Astrocyte (in vitro differentiated cells and primary cell): ENCODE measurements at regions not wholly inside any gene's neighbourhood (a gene's known extent, or its start where the extent isn't known, plus 50 kb on each side); places are given as distances from the start of the nearest gene placed in this dataset.

Experiments
- DNase-seq: peaks from one replicate; pipeline ENCODE4 v3.0.0-alpha.2; 2010; ENCODE audit warnings: low read depth
- FAIRE-seq: peaks from 2 replicates; lab custom pipeline; 2011; peaks lifted over from hg19 to GRCh38; lab: Jason Lieb, UNC
- H2AFZ ChIP-seq: 2 replicates; pipeline ENCODE4 v1.6.0; 2012; ENCODE audit warnings: low read depth, low read length, inconsistent platforms
- H3K27ac ChIP-seq: 2 replicates; pipeline ENCODE4 v1.5.1; 2011; ENCODE audit warnings: low read depth, low read length, inconsistent platforms
- H3K27me3 ChIP-seq: 2 replicates; pipeline ENCODE4 v1.6.0; 2011; ENCODE audit warnings: low read length, inconsistent platforms; ENCODE audit not compliant: insufficient read depth
- H3K36me3 ChIP-seq: 2 replicates; pipeline ENCODE4 v1.5.1; 2011; ENCODE audit warnings: low read length, inconsistent platforms; ENCODE audit not compliant: insufficient read depth
- H3K4me1 ChIP-seq: 2 replicates; pipeline ENCODE4 v1.5.1; 2011; ENCODE audit warnings: low read length, inconsistent platforms; ENCODE audit not compliant: insufficient read depth
- H3K4me2 ChIP-seq: 2 replicates; pipeline ENCODE4 v1.6.0; 2012; ENCODE audit warnings: low read length, inconsistent platforms
- H3K4me3 ChIP-seq: 2 replicates; pipeline ENCODE4 v1.5.1; 2011; ENCODE audit warnings: low read depth, mild to moderate bottlenecking, low read length, inconsistent platforms; ENCODE audit not compliant: insufficient read depth
- H3K79me2 ChIP-seq: 2 replicates; pipeline ENCODE4 v1.6.0; 2012; ENCODE audit warnings: mild to moderate bottlenecking, low read length, inconsistent platforms; ENCODE audit not compliant: insufficient read depth
- H3K9ac ChIP-seq: 2 replicates; pipeline ENCODE4 v1.6.0; 2012; ENCODE audit warnings: mild to moderate bottlenecking, low read length, inconsistent platforms
- H3K9me3 ChIP-seq: 2 replicates; pipeline ENCODE4 v1.5.1; 2012; ENCODE audit warnings: low read depth, mild to moderate bottlenecking, low read length, inconsistent platforms; ENCODE audit not compliant: insufficient read depth
- H4K20me1 ChIP-seq: 2 replicates; pipeline ENCODE4 v1.6.0; 2012; ENCODE audit warnings: low read length, inconsistent platforms; ENCODE audit not compliant: insufficient read depth
- H3K27ac Mint-ChIP-seq: one replicate; pipeline ENCODE4 v1.8.0; 2021; ENCODE audit warnings: mild to moderate bottlenecking, mixed read lengths; ENCODE audit not compliant: unreplicated experiment
- H3K27me3 Mint-ChIP-seq: one replicate; pipeline ENCODE4 v1.8.0; 2021; ENCODE audit warnings: low read depth, mixed read lengths; ENCODE audit not compliant: unreplicated experiment
- H3K36me3 Mint-ChIP-seq: one replicate; pipeline ENCODE4 v1.8.0; 2021; ENCODE audit warnings: low read depth, mixed read lengths; ENCODE audit not compliant: unreplicated experiment
- H3K4me1 Mint-ChIP-seq: one replicate; pipeline ENCODE4 v1.8.0; 2021; ENCODE audit warnings: low read depth, mixed read lengths; ENCODE audit not compliant: unreplicated experiment
- H3K4me3 Mint-ChIP-seq: one replicate; pipeline ENCODE4 v1.8.0; 2021; ENCODE audit warnings: mild to moderate bottlenecking, moderate library complexity, mixed read lengths; ENCODE audit not compliant: unreplicated experiment
- H3K9me3 Mint-ChIP-seq: one replicate; pipeline ENCODE4 v1.8.0; 2021; ENCODE audit warnings: mild to moderate bottlenecking, mixed read lengths; ENCODE audit not compliant: unreplicated experiment
- EZH2 ChIP-seq: IDR thresholded peaks from 2 replicates; pipeline ENCODE4 v1.6.1; 2012; ENCODE audit warnings: mild to moderate bottlenecking, low read length, inconsistent platforms; ENCODE audit not compliant: insufficient read depth
- TF ChIP-seq, protein P1 (sequence below): IDR thresholded peaks from 2 replicates; pipeline ENCODE4 v1.5.1; 2011; ENCODE audit warnings: low read depth, mild to moderate bottlenecking, inconsistent platforms, low read length, moderate library complexity; ENCODE audit not compliant: insufficient read depth

- Histone ChIP-seq H3K4me3 (no peak overlapping the region), H3K27me3 (no peaks in the 10 kb centered on the region), H3K27ac (no peak overlapping the region), H3K4me2 (no peak overlapping the region), H2AFZ (no peak overlapping the region), H3K9me3 (no peaks in the 10 kb centered on the region), H3K9ac (no peak overlapping the region), H3K79me2 (no peaks in the 10 kb centered on the region), H3K4me1 (peaks cover 3% of the 10 kb centered on the region), H4K20me1 (no peaks in the 10 kb centered on the region), H3K36me3 (no peaks in the 10 kb centered on the region)
- Mint-ChIP-seq H3K36me3 (no peaks in the 10 kb centered on the region), H3K9me3 (no peaks in the 10 kb centered on the region), H3K4me3 (no peak overlapping the region), H3K27ac (no peak overlapping the region), H3K27me3 (peaks cover 3% of the 10 kb centered on the region), H3K4me1 (peaks cover 7% of the 10 kb centered on the region)
- FAIRE-seq (no peak), DNase-seq (no peak)
- TF ChIP-seq EZH2: no peak
- TF ChIP-seq, protein P1, sequence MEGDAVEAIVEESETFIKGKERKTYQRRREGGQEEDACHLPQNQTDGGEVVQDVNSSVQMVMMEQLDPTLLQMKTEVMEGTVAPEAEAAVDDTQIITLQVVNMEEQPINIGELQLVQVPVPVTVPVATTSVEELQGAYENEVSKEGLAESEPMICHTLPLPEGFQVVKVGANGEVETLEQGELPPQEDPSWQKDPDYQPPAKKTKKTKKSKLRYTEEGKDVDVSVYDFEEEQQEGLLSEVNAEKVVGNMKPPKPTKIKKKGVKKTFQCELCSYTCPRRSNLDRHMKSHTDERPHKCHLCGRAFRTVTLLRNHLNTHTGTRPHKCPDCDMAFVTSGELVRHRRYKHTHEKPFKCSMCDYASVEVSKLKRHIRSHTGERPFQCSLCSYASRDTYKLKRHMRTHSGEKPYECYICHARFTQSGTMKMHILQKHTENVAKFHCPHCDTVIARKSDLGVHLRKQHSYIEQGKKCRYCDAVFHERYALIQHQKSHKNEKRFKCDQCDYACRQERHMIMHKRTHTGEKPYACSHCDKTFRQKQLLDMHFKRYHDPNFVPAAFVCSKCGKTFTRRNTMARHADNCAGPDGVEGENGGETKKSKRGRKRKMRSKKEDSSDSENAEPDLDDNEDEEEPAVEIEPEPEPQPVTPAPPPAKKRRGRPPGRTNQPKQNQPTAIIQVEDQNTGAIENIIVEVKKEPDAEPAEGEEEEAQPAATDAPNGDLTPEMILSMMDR: no peak
Observed at GRCh38 chr6:6884193-6884627, 223.6 kb upstream of the RREB1 start.

GRCh38 chr6:6884916-6885315 is 222.8 kb upstream of the RREB1 start:
- H3K4me1 Mint-ChIP-seq: peaks cover 1% of the 10 kb centered on the region
- TF ChIP-seq EZH2: no peak
- TF ChIP-seq, protein P1: no peak
- H4K20me1 ChIP-seq: no peaks in the 10 kb centered on the region
- no peaks in the 10 kb centered on the region for H3K36me3 Mint-ChIP-seq
- DNase-seq (no peak), FAIRE-seq (no peak)
- no peaks in the 10 kb centered on the region for H3K27me3 ChIP-seq
- H3K4me2 ChIP-seq: no peak overlapping the region
- H3K9me3 ChIP-seq: no peaks in the 10 kb centered on the region
- H2AFZ ChIP-seq: no peak overlapping the region
- no peak overlapping the region for H3K4me3 Mint-ChIP-seq
- no peak overlapping the region for H3K27ac ChIP-seq
- no peak overlapping the region for H3K27ac Mint-ChIP-seq
- H3K36me3 ChIP-seq: no peaks in the 10 kb centered on the region
- H3K27me3 Mint-ChIP-seq: peaks cover 3% of the 10 kb centered on the region
- H3K9me3 Mint-ChIP-seq: no peaks in the 10 kb centered on the region
- H3K4me1 ChIP-seq: no peaks in the 10 kb centered on the region
- no peaks in the 10 kb centered on the region for H3K79me2 ChIP-seq
- H3K4me3 ChIP-seq: no peak overlapping the region
- no peak overlapping the region for H3K9ac ChIP-seq

- Histone ChIP-seq H3K4me1 (no peaks in the 10 kb centered on the region), H3K27me3 (no peaks in the 10 kb centered on the region), H3K36me3 (no peaks in the 10 kb centered on the region), H3K9me3 (no peaks in the 10 kb centered on the region), H3K4me2 (no peak overlapping the region), H3K9ac (no peak overlapping the region), H2AFZ (no peak overlapping the region), H4K20me1 (no peaks in the 10 kb centered on the region), H3K79me2 (no peaks in the 10 kb centered on the region), H3K4me3 (no peak overlapping the region), H3K27ac (no peak overlapping the region)
- Mint-ChIP-seq H3K27ac (no peak overlapping the region), H3K4me3 (no peak overlapping the region), H3K4me1 (no peaks in the 10 kb centered on the region), H3K36me3 (no peaks in the 10 kb centered on the region), H3K27me3 (peaks cover 3% of the 10 kb centered on the region), H3K9me3 (no peaks in the 10 kb centered on the region)
- FAIRE-seq (no peak), DNase-seq (no peak)
- TF ChIP-seq, protein P1: no peak
- TF ChIP-seq EZH2: no peak
Observed at GRCh38 chr6:6885521-6886170, 222.1 kb upstream of the RREB1 start.
